Neural crest cell (in vitro differentiated cells): ENCODE measurements at regions not wholly inside any gene's neighbourhood (a gene's known extent, or its start where the extent isn't known, plus 50 kb on each side); places are given as distances from the start of the nearest gene placed in this dataset.

Source experiments
- DNase-seq: peaks from one replicate; pipeline ENCODE4 v3.0.0; 2021; ENCODE audit warnings: low read depth, mixed read lengths, low spot score
- H3K27ac Mint-ChIP-seq: one replicate; pipeline ENCODE4 v1.8.0; 2021; ENCODE audit warnings: mild to moderate bottlenecking, mixed read lengths; ENCODE audit not compliant: unreplicated experiment
- H3K27me3 Mint-ChIP-seq: 2 replicates; pipeline ENCODE4 v1.8.0; 2021; ENCODE audit warnings: low read depth, mild to moderate bottlenecking, mixed read lengths
- H3K36me3 Mint-ChIP-seq: 2 replicates; pipeline ENCODE4 v1.8.0; 2021; ENCODE audit warnings: low read depth, mild to moderate bottlenecking, mixed read lengths
- H3K4me1 Mint-ChIP-seq: 2 replicates; pipeline ENCODE4 v1.8.0; 2021; ENCODE audit warnings: mixed read lengths
- H3K4me3 Mint-ChIP-seq: one replicate; pipeline ENCODE4 v1.8.0; 2021; ENCODE audit warnings: mild to moderate bottlenecking, mixed read lengths
- H3K9me3 Mint-ChIP-seq: 2 replicates; pipeline ENCODE4 v1.8.0; 2021; ENCODE audit warnings: mixed read lengths
- TF ChIP-seq, protein P1 (sequence below): fragments of 200-600 bp; sonication (generic); conservative IDR thresholded peaks from 2 replicates; pipeline ENCODE4 v1.5.0; 2021; ENCODE audit warnings: antibody characterized with exemption, mild to moderate bottlenecking

DNA sequence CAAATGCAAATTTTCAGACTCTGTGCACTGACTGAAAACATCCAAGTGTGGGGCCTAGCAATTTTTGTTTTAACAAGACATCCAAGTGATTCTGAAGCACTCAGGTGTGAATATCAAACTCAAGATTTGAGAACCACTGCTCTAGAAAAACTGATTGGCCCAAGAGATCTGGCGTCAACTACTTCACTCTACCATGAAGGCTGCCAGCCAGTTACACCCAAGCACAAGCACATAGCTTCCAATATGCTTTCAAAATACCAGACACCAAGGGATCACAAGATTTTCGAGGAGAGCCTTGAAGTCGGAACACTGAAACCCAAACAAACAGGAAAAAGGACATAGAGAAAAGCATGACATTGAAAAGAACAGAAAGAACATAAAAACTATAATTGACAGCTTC lies 140.2 kb downstream of the PTCHD4 start:
- peaks cover 2% of the 10 kb centered on the region for H3K9me3 Mint-ChIP-seq
- DNase-seq, result no peak
- H3K4me3 Mint-ChIP-seq, result no peak overlapping the region
- H3K36me3 Mint-ChIP-seq, result no peaks in the 10 kb centered on the region
- TF ChIP-seq, protein P1, sequence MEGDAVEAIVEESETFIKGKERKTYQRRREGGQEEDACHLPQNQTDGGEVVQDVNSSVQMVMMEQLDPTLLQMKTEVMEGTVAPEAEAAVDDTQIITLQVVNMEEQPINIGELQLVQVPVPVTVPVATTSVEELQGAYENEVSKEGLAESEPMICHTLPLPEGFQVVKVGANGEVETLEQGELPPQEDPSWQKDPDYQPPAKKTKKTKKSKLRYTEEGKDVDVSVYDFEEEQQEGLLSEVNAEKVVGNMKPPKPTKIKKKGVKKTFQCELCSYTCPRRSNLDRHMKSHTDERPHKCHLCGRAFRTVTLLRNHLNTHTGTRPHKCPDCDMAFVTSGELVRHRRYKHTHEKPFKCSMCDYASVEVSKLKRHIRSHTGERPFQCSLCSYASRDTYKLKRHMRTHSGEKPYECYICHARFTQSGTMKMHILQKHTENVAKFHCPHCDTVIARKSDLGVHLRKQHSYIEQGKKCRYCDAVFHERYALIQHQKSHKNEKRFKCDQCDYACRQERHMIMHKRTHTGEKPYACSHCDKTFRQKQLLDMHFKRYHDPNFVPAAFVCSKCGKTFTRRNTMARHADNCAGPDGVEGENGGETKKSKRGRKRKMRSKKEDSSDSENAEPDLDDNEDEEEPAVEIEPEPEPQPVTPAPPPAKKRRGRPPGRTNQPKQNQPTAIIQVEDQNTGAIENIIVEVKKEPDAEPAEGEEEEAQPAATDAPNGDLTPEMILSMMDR, result no peak
- no peaks in the 10 kb centered on the region for H3K4me1 Mint-ChIP-seq
- no peak overlapping the region for H3K27ac Mint-ChIP-seq
- no peaks in the 10 kb centered on the region for H3K27me3 Mint-ChIP-seq

GRCh38 chr6:47967843-47968242 lies 143.2 kb downstream of the PTCHD4 start:
- TF ChIP-seq, protein P1, result no peak
- no peak overlapping the region for H3K27ac Mint-ChIP-seq
- H3K4me3 Mint-ChIP-seq, result no peak overlapping the region
- H3K27me3 Mint-ChIP-seq, result no peaks in the 10 kb centered on the region
- no peaks in the 10 kb centered on the region for H3K36me3 Mint-ChIP-seq
- no peak for DNase-seq
- H3K4me1 Mint-ChIP-seq, result no peaks in the 10 kb centered on the region
- peaks cover 2% of the 10 kb centered on the region for H3K9me3 Mint-ChIP-seq

GRCh38 chr6:47964969-47965368 lies 146.0 kb downstream of the PTCHD4 start:
- Mint-ChIP-seq H3K4me1 (no peaks in the 10 kb centered on the region), H3K36me3 (no peaks in the 10 kb centered on the region), H3K4me3 (no peak overlapping the region), H3K27ac (no peak overlapping the region), H3K9me3 (peaks cover 2% of the 10 kb centered on the region), H3K27me3 (no peaks in the 10 kb centered on the region)
- DNase-seq, result no peak
- TF ChIP-seq, protein P1, result no peak

- Mint-ChIP-seq H3K9me3 (no peaks in the 10 kb centered on the region), H3K27ac (no peak overlapping the region), H3K4me1 (no peaks in the 10 kb centered on the region), H3K36me3 (no peaks in the 10 kb centered on the region), H3K27me3 (no peaks in the 10 kb centered on the region), H3K4me3 (no peak overlapping the region)
- DNase-seq, result no peak
- TF ChIP-seq, protein P1, result no peak
These were observed 158.4 kb downstream of the PTCHD4 start for GRCh38 chr6:47952640-47953039.

- TF ChIP-seq, protein P1, result no peak
- Mint-ChIP-seq H3K4me3 (no peak overlapping the region), H3K36me3 (no peaks in the 10 kb centered on the region), H3K4me1 (no peaks in the 10 kb centered on the region), H3K27me3 (no peaks in the 10 kb centered on the region), H3K9me3 (no peaks in the 10 kb centered on the region), H3K27ac (no peak overlapping the region)
- no peak for DNase-seq
These were observed 163.0 kb downstream of the OPN5 start for GRCh38 chr6:47944846-47945245.

GRCh38 chr6:47938405-47938804 lies 156.6 kb downstream of the OPN5 start:
- DNase-seq, result no peak
- H3K4me3 Mint-ChIP-seq, result no peak overlapping the region
- H3K36me3 Mint-ChIP-seq, result no peaks in the 10 kb centered on the region
- H3K9me3 Mint-ChIP-seq, result no peaks in the 10 kb centered on the region
- TF ChIP-seq, protein P1, result no peak
- H3K27me3 Mint-ChIP-seq, result no peaks in the 10 kb centered on the region
- no peak overlapping the region for H3K27ac Mint-ChIP-seq
- H3K4me1 Mint-ChIP-seq, result no peaks in the 10 kb centered on the region
